H1 (cell line): ENCODE measurements at regions not wholly inside any gene's neighbourhood (a gene's known extent, or its start where the extent isn't known, plus 50 kb on each side); places are given as distances from the start of the nearest gene placed in this dataset.

Experiments used
- CTCF ChIA-PET: fragments of 300-600 bp; sonication (Branson Sonifier 250); formaldehyde crosslinking; loops from one replicate; lab custom pipeline; 2021; ENCODE audit not compliant: partially characterized antibody; lab: Charles Lee
- POLR2A ChIA-PET: fragments of 300-600 bp; sonication (Branson Sonifier 250); formaldehyde crosslinking; loops from one replicate; lab custom pipeline; 2021; ENCODE audit warnings: inconsistent platforms; ENCODE audit not compliant: partially characterized antibody; lab: Charles Lee
- DNase-seq, 2 experiments: peaks; one replicate each; pipeline versions ENCODE4 v3.0.0 to v3.0.0-alpha.2; 2010 to 2022; ENCODE audit warnings: low spot score in 2 of 2, low read depth in 1 of 2, mixed read lengths in 1 of 2
- FAIRE-seq: peaks from 2 replicates; lab custom pipeline; 2011; peaks lifted over from hg19 to GRCh38; lab: Jason Lieb, UNC
- H2AFZ ChIP-seq: 2 replicates; pipeline ENCODE4 v1.8.1; 2012; ENCODE audit warnings: low read length, inconsistent platforms
- H2AK5ac ChIP-seq: 2 replicates; pipeline ENCODE4 v1.6.1; 2013; ENCODE audit warnings: low read depth, low read length
- H2BK120ac ChIP-seq: replicated peaks from 2 replicates; pipeline ENCODE3; 2013; ENCODE audit warnings: low read depth, low read length, inconsistent platforms
- H2BK12ac ChIP-seq: 2 replicates; pipeline ENCODE4 v1.6.1; 2013; ENCODE audit warnings: low read depth, low read length
- H2BK15ac ChIP-seq: 2 replicates; pipeline ENCODE4 v1.6.1; 2013; ENCODE audit warnings: low read length
- H2BK20ac ChIP-seq: 2 replicates; pipeline ENCODE4 v1.6.1; 2013; ENCODE audit warnings: low read length
- H2BK5ac ChIP-seq: 2 replicates; pipeline ENCODE4 v1.6.1; 2013; ENCODE audit warnings: low read depth, low read length
- H3K14ac ChIP-seq: 2 replicates; pipeline ENCODE4 v1.6.1; 2013; ENCODE audit warnings: inconsistent platforms; ENCODE audit not compliant: insufficient read length
- H3K18ac ChIP-seq: 2 replicates; pipeline ENCODE4 v1.6.1; 2013; ENCODE audit warnings: low read length; ENCODE audit errors: extremely low read depth
- H3K23ac ChIP-seq: 2 replicates; pipeline ENCODE4 v1.6.1; 2013; ENCODE audit warnings: inconsistent platforms; ENCODE audit not compliant: insufficient read length
- H3K23me2 ChIP-seq: 2 replicates; pipeline ENCODE4 v1.6.1; 2013; ENCODE audit warnings: low read depth, low read length
- H3K27ac ChIP-seq: 2 replicates; pipeline ENCODE4 v1.6.1; 2011; ENCODE audit warnings: low read depth, low read length, inconsistent platforms
- H3K27me3 ChIP-seq, 4 experiments: replicated peaks in 1 of 4; 1 replicate in 1 of 4; 2 replicates in 3 of 4; pipeline versions ENCODE4 v1.6.1 to v1.8.1; 2011 to 2013; ENCODE audit warnings: low read length in 3 of 4, mild to moderate bottlenecking in 3 of 4, inconsistent platforms in 2 of 4, mixed read lengths in 2 of 4, moderate library complexity in 1 of 4; ENCODE audit not compliant: control insufficient read depth in 3 of 4, insufficient read depth in 3 of 4; ENCODE audit errors: extremely low read depth in 1 of 4
- H3K36me3 ChIP-seq, 4 experiments: 2 replicates each; pipeline versions ENCODE4 v1.6.1 to v1.8.1; 2011 to 2013; ENCODE audit warnings: mild to moderate bottlenecking in 4 of 4, low read length in 3 of 4, moderate library complexity in 2 of 4, control low read depth in 1 of 4, inconsistent platforms in 1 of 4; ENCODE audit not compliant: insufficient read depth in 4 of 4, control insufficient read depth in 2 of 4
- H3K4ac ChIP-seq: replicated peaks from 2 replicates; pipeline ENCODE3; 2013; ENCODE audit warnings: low read length, low read depth, mixed read lengths, inconsistent platforms; ENCODE audit not compliant: insufficient read length
- H3K4me1 ChIP-seq, 4 experiments: replicated peaks in 1 of 4; 1 replicate in 1 of 4; 2 replicates in 3 of 4; pipeline versions ENCODE4 v1.6.1 to v1.8.1; 2011 to 2013; ENCODE audit warnings: low read length in 3 of 4, inconsistent platforms in 2 of 4, mixed read lengths in 1 of 4; ENCODE audit not compliant: insufficient read depth in 4 of 4, control insufficient read depth in 3 of 4
- H3K4me2 ChIP-seq, 2 experiments: 2 replicates each; pipeline versions ENCODE4 v1.6.1 to v1.8.1; 2011 to 2013; ENCODE audit warnings: low read depth in 2 of 2, low read length in 2 of 2, control low read depth in 1 of 2, inconsistent platforms in 1 of 2, mild to moderate bottlenecking in 1 of 2; ENCODE audit not compliant: insufficient read depth in 1 of 2
- H3K4me3 ChIP-seq, 4 experiments: fragments of 200-600, 300-600 bp in 1 of 4; sonication (generic), shearing (Covaris generic), sonication (Bioruptor Twin) in 1 of 4; 2 replicates each; pipeline versions ENCODE4 v1.5.1 to v1.8.1; 2011 to 2016; ENCODE audit warnings: low read length in 4 of 4, low read depth in 3 of 4, control low read depth in 2 of 4, inconsistent platforms in 2 of 4, mild to moderate bottlenecking in 2 of 4, mixed read lengths in 1 of 4, moderate library complexity in 1 of 4; ENCODE audit not compliant: insufficient read depth in 2 of 4; ENCODE audit errors: extremely low read depth in 1 of 4
- H3K56ac ChIP-seq: replicated peaks from 2 replicates; pipeline ENCODE3; 2013; ENCODE audit warnings: low read depth, mild to moderate bottlenecking, mixed read lengths, low read length, inconsistent platforms; ENCODE audit not compliant: insufficient read length
- H3K79me1 ChIP-seq: 2 replicates; pipeline ENCODE4 v1.6.1; 2013; ENCODE audit warnings: low read depth, low read length, control low read depth
- H3K79me2 ChIP-seq, 2 experiments: 2 replicates each; pipeline versions ENCODE4 v1.6.1 to v1.8.1; 2012 to 2013; ENCODE audit warnings: low read length in 2 of 2, mild to moderate bottlenecking in 2 of 2, inconsistent platforms in 1 of 2; ENCODE audit not compliant: insufficient read depth in 2 of 2, control insufficient read depth in 1 of 2
- H3K9ac ChIP-seq, 4 experiments: replicated peaks in 1 of 4; 1 replicate in 1 of 4; 2 replicates in 3 of 4; pipeline versions ENCODE4 v1.6.1 to v1.8.1; 2011 to 2013; ENCODE audit warnings: low read depth in 3 of 4, low read length in 3 of 4, control low read depth in 2 of 4, mild to moderate bottlenecking in 2 of 4, moderate library complexity in 2 of 4, inconsistent platforms in 1 of 4; ENCODE audit errors: extremely low read depth in 1 of 4
- H3K9me3 ChIP-seq, 2 experiments: 2 replicates each; pipeline versions ENCODE4 v1.6.1 to v1.8.1; 2012 to 2013; ENCODE audit warnings: mild to moderate bottlenecking in 2 of 2, moderate library complexity in 2 of 2, control low read depth in 1 of 2, inconsistent platforms in 1 of 2, low read depth in 1 of 2, low read length in 1 of 2, mixed read lengths in 1 of 2; ENCODE audit not compliant: insufficient read depth in 2 of 2
- H4K20me1 ChIP-seq, 2 experiments: replicated peaks in 1 of 2; 2 replicates each; pipeline versions ENCODE3 to v1.8.1; 2011 to 2013; ENCODE audit warnings: inconsistent platforms in 2 of 2, low read length in 2 of 2, mild to moderate bottlenecking in 1 of 2; ENCODE audit not compliant: insufficient read depth in 2 of 2, control insufficient read depth in 1 of 2
- H4K5ac ChIP-seq: 2 replicates; pipeline ENCODE4 v1.6.1; 2013; ENCODE audit warnings: low read length, low read depth, mixed read lengths, inconsistent platforms; ENCODE audit not compliant: insufficient read length
- H4K8ac ChIP-seq: 2 replicates; pipeline ENCODE4 v1.8.0; 2013; ENCODE audit warnings: mild to moderate bottlenecking, moderate library complexity, low read length, inconsistent platforms; ENCODE audit not compliant: insufficient read depth; ENCODE audit errors: extremely low read depth
- H4K91ac ChIP-seq: replicated peaks from 2 replicates; pipeline ENCODE3; 2013; ENCODE audit warnings: low read length, mixed read lengths, inconsistent platforms; ENCODE audit not compliant: insufficient read length
- BACH1 ChIP-seq: IDR thresholded peaks from 2 replicates; pipeline ENCODE4 v1.6.1; 2012; ENCODE audit warnings: low read length, improper control_type of control experiment
- CBX5 ChIP-seq: fragments of 300-800, 300-1000 bp; sonication (generic); IDR thresholded peaks from 2 replicates; pipeline ENCODE4 v1.7.1; 2016; ENCODE audit warnings: antibody characterized with exemption, low read length, low read depth
- CHD2 ChIP-seq: IDR thresholded peaks from 2 replicates; pipeline ENCODE4 v1.6.1; 2012; ENCODE audit warnings: low read length, improper control_type of control experiment
- FOSL1 ChIP-seq: IDR thresholded peaks from 2 replicates; pipeline ENCODE4 v1.6.1; 2011; ENCODE audit warnings: mild to moderate bottlenecking, low read depth, low read length, moderate library complexity; ENCODE audit not compliant: insufficient read depth
- KDM1A ChIP-seq: fragments of 200-600, 300-600 bp; sonication (generic); IDR thresholded peaks from 2 replicates; pipeline ENCODE4 v1.7.1; 2016; ENCODE audit warnings: mild to moderate bottlenecking, low read length, borderline replicate concordance
- MAFK ChIP-seq: IDR thresholded peaks from 2 replicates; pipeline ENCODE4 v1.6.1; 2012; ENCODE audit warnings: low read depth, mild to moderate bottlenecking, improper control_type of control experiment, low read length
- SP1 ChIP-seq: IDR thresholded peaks from 2 replicates; pipeline ENCODE4 v1.6.1; 2011; ENCODE audit warnings: low read depth, low read length
- TAF1 ChIP-seq: IDR thresholded peaks from 2 replicates; pipeline ENCODE4 v1.6.1; 2011; ENCODE audit warnings: mild to moderate bottlenecking, low read depth, low read length
- TBP ChIP-seq: IDR thresholded peaks from 2 replicates; pipeline ENCODE4 v1.6.1; 2011; ENCODE audit warnings: low read depth, low read length, improper control_type of control experiment
- TEAD4 ChIP-seq: IDR thresholded peaks from 2 replicates; pipeline ENCODE4 v1.6.1; 2012; ENCODE audit warnings: low read depth, low read length, inconsistent platforms, mixed read lengths
- YY1 ChIP-seq: IDR thresholded peaks from 2 replicates; pipeline ENCODE4 v1.6.1; 2011; ENCODE audit warnings: low read depth, mild to moderate bottlenecking, low read length
- ZNF274 ChIP-seq: IDR thresholded peaks from 2 replicates; pipeline ENCODE4 v1.7.0; 2012; ENCODE audit warnings: low read length, borderline replicate concordance; ENCODE audit errors: extremely low read depth
- WGBS, 2 experiments: shearing (Covaris generic) in 1 of 2; methylation state at CpG; one replicate each; pipeline versions ENCODE4 v1.1.6 to v1.1.7; 2013 to 2015; ENCODE audit warnings: low lambda C conversion rate in 2 of 2, mixed read lengths in 2 of 2, inconsistent platforms in 1 of 2, low coverage in 1 of 2, missing lambda C conversion rate in 1 of 2; ENCODE audit not compliant: insufficient replicate concordance in 2 of 2, insufficient coverage in 1 of 2, insufficient read length in 1 of 2; ENCODE audit errors: extremely low coverage in 1 of 2, missing lambda C conversion rate in 1 of 2; 5-methylcytosine and 5-hydroxymethylcytosine counted together
- TF ChIP-seq, protein P1 (sequence below), 3 experiments: IDR thresholded peaks; 1 replicate in 2 of 3; 2 replicates in 1 of 3; pipeline versions ENCODE4 v1.5.1 to v1.6.1; 2011; ENCODE audit warnings: low read length in 3 of 3, mild to moderate bottlenecking in 3 of 3, inconsistent platforms in 2 of 3, low read depth in 1 of 3, moderate library complexity in 1 of 3; ENCODE audit not compliant: insufficient read depth in 1 of 3; ENCODE audit errors: control extremely low read depth in 1 of 3

DNA sequence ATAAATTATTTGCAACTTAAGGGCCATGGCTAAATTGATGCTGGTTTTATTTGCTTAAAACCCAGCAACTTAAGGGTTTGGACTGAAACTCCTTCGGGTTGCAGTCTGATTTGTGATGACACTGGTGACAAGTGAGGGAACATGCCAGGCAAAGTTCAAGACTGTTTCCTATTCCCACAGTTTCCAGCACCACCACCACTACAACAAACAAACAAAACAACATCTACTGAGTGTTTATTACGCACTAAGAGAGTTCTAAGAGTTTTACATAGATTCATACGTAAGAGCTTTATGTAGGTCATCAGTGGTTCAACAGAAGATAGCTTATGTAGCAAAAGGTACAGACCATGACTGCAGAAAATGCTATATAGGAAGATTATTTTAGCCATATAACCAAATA, 1582.1 kb downstream of the BRINP3 start:
- no peaks in the 10 kb centered on the region; the same call in 1 of the 2 replicates for H3K23me2 ChIP-seq
- no peak overlapping the region for H3K4me3 ChIP-seq
- no peak overlapping the region for H3K18ac ChIP-seq
- no peaks in the 10 kb centered on the region for H4K20me1 ChIP-seq
- H3K4ac ChIP-seq: no peak overlapping the region
- no peaks in the 10 kb centered on the region for H3K79me1 ChIP-seq
- no peak overlapping the region for H4K8ac ChIP-seq
- ChIA-PET POLR2A (interaction anchor here (0.6 kb wide), 1 partner anchor 177 kb away, joined by 4 read pairs; no protein-coding TSS in a partner anchor), CTCF (interaction anchor here (1.0 kb wide), 1 partner anchor 11 kb away, joined by 3 read pairs; no protein-coding TSS in a partner anchor)
- H3K9me3 ChIP-seq: no peaks in the 10 kb centered on the region
- no peaks in the 10 kb centered on the region for H3K36me3 ChIP-seq
- no peak overlapping the region for H3K4me2 ChIP-seq
- H4K91ac ChIP-seq: no peak overlapping the region
- no peak overlapping the region for H2BK15ac ChIP-seq
- no peaks in the 10 kb centered on the region for H3K79me2 ChIP-seq
- H2BK12ac ChIP-seq: no peak overlapping the region
- H3K56ac ChIP-seq: no peak overlapping the region
- H2AK5ac ChIP-seq: no peak overlapping the region
- H2BK5ac ChIP-seq: no peak overlapping the region
- no peak overlapping the region for H2BK120ac ChIP-seq
- H2AFZ ChIP-seq: 0 out of 2 replicates have a peak overlapping the region, but pooled peaks have one; percentile 62
- no peaks in the 10 kb centered on the region for H3K27me3 ChIP-seq
- H4K5ac ChIP-seq: no peak overlapping the region
- H3K23ac ChIP-seq: no peak overlapping the region
- no peak overlapping the region for H3K14ac ChIP-seq
- no peak overlapping the region for H2BK20ac ChIP-seq
- H3K4me1 ChIP-seq: no peaks in the 10 kb centered on the region
- FAIRE-seq (no peak), DNase-seq (no peak)
- 92% methylated on average over 3 of the region's 3 CpGs; no CpG with 5 or more reads in 1 of the 2 experiments for WGBS, 2 experiments
- no peak overlapping the region for H3K27ac ChIP-seq
- no peak overlapping the region for H3K9ac ChIP-seq
- TF ChIP-seq CBX5 (no peak), SP1 (no peak), TEAD4 (no peak), KDM1A (no peak), BACH1 (no peak), MAFK (no peak), CHD2 (no peak), ZNF274 (no peak), FOSL1 (no peak), TBP (no peak), TAF1 (no peak), YY1 (no peak)
- TF ChIP-seq, protein P1, sequence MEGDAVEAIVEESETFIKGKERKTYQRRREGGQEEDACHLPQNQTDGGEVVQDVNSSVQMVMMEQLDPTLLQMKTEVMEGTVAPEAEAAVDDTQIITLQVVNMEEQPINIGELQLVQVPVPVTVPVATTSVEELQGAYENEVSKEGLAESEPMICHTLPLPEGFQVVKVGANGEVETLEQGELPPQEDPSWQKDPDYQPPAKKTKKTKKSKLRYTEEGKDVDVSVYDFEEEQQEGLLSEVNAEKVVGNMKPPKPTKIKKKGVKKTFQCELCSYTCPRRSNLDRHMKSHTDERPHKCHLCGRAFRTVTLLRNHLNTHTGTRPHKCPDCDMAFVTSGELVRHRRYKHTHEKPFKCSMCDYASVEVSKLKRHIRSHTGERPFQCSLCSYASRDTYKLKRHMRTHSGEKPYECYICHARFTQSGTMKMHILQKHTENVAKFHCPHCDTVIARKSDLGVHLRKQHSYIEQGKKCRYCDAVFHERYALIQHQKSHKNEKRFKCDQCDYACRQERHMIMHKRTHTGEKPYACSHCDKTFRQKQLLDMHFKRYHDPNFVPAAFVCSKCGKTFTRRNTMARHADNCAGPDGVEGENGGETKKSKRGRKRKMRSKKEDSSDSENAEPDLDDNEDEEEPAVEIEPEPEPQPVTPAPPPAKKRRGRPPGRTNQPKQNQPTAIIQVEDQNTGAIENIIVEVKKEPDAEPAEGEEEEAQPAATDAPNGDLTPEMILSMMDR (IDR thresholded peaks at IDR 0.05; ENCODE audit: control extremely low read depth in 1 of 3, insufficient read depth in 1 of 3, low read depth in 1 of 3, low read length in 3 of 3): no peak
